ENCODE measurements at regions not wholly inside any gene's neighbourhood (a gene's known extent, or its start where the extent isn't known, plus 50 kb on each side); places are given as distances from the start of the nearest gene placed in this dataset.

DNA sequence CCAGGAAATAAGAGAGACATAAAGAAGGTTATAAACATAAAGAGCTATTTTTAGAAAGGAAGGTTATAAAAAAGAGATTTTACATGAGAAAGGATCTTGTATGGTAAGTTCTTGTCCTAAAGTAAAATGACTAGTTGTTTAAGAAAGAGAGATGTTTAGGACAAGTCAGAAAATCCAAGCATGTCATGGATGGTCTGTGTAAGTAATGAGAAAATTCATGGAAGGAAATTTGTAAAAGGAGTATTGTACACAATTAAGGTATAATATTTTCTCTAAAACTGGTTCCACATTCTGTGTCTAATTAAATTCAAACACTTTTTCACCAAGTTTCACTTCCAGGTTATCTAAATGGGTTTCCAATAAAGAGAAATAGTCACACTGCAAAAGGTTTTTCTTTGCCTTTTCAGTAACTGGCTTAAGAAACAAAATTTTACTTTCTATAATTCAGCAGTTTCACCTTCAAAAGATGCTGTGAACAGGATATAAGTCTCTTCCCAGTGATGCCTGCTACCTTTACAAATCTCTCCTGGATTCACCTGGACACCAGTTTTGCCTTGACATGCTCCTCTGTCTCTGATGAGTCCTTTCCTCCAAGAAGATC lies 455.7 kb downstream of the ZIC1 start:
- no peaks in the 10 kb centered on the region for H3K36me3 ChIP-seq (ENCODE audit: insufficient read depth, low read length, poor library complexity, severe bottlenecking)
- no peak overlapping the region for H3K27ac ChIP-seq (ENCODE audit: low read depth, low read length, poor library complexity, severe bottlenecking)
- no peaks in the 10 kb centered on the region for H3K4me1 ChIP-seq (ENCODE audit: insufficient read depth, low read length, poor library complexity, severe bottlenecking)
- intact Hi-C loops (cut with micrococcal nuclease; ENCODE audit: unreplicated experiment): no loop called here
- H3K4me3 ChIP-seq (ENCODE audit: low read depth, low read length, poor library complexity, severe bottlenecking): no peak overlapping the region
- no peaks in the 10 kb centered on the region for H3K27me3 ChIP-seq (replicated peaks; ENCODE audit: insufficient read depth, low read depth, low read length, poor library complexity)
- BruUV-seq (replicated peaks): no TSS peak
- DNase-seq (ENCODE audit: low spot score): no peak
- no peak for TF ChIP-seq EZH2 (IDR thresholded peaks at IDR 0.05; ENCODE audit: borderline replicate concordance, low read depth, low read length, poor library complexity, severe bottlenecking)
- TF ChIP-seq, protein P1, sequence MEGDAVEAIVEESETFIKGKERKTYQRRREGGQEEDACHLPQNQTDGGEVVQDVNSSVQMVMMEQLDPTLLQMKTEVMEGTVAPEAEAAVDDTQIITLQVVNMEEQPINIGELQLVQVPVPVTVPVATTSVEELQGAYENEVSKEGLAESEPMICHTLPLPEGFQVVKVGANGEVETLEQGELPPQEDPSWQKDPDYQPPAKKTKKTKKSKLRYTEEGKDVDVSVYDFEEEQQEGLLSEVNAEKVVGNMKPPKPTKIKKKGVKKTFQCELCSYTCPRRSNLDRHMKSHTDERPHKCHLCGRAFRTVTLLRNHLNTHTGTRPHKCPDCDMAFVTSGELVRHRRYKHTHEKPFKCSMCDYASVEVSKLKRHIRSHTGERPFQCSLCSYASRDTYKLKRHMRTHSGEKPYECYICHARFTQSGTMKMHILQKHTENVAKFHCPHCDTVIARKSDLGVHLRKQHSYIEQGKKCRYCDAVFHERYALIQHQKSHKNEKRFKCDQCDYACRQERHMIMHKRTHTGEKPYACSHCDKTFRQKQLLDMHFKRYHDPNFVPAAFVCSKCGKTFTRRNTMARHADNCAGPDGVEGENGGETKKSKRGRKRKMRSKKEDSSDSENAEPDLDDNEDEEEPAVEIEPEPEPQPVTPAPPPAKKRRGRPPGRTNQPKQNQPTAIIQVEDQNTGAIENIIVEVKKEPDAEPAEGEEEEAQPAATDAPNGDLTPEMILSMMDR (conservative IDR thresholded peaks at IDR 0.05; ENCODE audit: low read depth, low read length): no peak
- ChIA-PET POLR2A (ENCODE audit: low non-redundant PET) (interaction anchor here (0.7 kb wide), 1 partner anchor 1094 kb away, joined by 5 read pairs; no protein-coding TSS in a partner anchor), CTCF (no interaction called here)
- H3K9me3 ChIP-seq (ENCODE audit: low read depth, low read length, poor library complexity, severe bottlenecking): peaks cover 18% of the 10 kb centered on the region

DNA sequence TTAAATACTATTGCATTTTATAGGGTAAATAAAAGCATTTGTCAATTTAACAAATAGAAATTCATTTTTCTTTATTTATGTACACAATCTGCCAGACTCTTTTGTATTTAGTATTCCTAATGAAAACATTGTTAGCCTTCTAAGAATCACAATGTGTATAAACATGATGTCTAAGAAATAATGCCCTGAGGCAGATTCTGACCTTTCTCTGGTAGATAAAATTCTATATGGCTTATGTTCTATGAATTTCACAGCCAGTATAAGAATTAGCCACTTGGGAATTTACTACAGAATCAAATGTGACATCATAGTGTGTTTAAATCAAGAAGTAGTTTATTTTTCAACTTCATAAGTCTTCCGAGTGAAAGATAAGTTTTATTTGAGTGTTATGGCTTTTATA lies 457.4 kb downstream of the ZIC1 start:
- CTCF ChIA-PET: no interaction called here
- no peak for DNase-seq (ENCODE audit: low spot score)
- H3K4me3 ChIP-seq (ENCODE audit: low read depth, low read length, poor library complexity, severe bottlenecking): no peak overlapping the region
- no peaks in the 10 kb centered on the region for H3K4me1 ChIP-seq (ENCODE audit: insufficient read depth, low read length, poor library complexity, severe bottlenecking)
- peaks cover 18% of the 10 kb centered on the region for H3K9me3 ChIP-seq (ENCODE audit: low read depth, low read length, poor library complexity, severe bottlenecking)
- no peak overlapping the region for H3K27ac ChIP-seq (ENCODE audit: low read depth, low read length, poor library complexity, severe bottlenecking)
- H3K36me3 ChIP-seq (ENCODE audit: insufficient read depth, low read length, poor library complexity, severe bottlenecking): no peaks in the 10 kb centered on the region
- BruUV-seq (replicated peaks): no TSS peak
- POLR2A ChIA-PET (ENCODE audit: low non-redundant PET): no interaction called here
- TF ChIP-seq, protein P1 (conservative IDR thresholded peaks at IDR 0.05; ENCODE audit: low read depth, low read length): no peak
- no peak for TF ChIP-seq EZH2 (IDR thresholded peaks at IDR 0.05; ENCODE audit: borderline replicate concordance, low read depth, low read length, poor library complexity, severe bottlenecking)
- no peaks in the 10 kb centered on the region for H3K27me3 ChIP-seq (replicated peaks; ENCODE audit: insufficient read depth, low read depth, low read length, poor library complexity)
- intact Hi-C loops (cut with micrococcal nuclease; ENCODE audit: unreplicated experiment): no loop called here

DNA sequence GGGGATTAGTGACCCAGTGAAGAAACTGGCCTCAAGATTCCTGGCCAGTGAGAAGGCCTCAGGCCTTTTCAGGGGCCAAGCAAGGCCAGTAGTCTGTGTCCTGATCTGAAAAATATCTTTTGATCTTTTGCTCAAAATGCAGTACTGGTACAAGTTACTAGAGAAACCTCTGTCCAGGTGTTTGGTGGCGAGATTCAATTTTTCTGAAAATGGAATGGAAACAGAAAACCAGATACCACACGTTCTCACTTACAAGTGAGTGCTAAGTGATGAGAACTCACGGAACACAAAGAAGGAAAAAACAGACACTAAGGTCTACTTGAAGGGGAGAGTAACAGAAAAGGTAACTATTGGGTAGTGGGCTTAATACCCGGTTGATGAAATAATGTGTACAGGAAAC lies 463.4 kb downstream of the ZIC1 start:
- no peaks in the 10 kb centered on the region for H3K4me1 ChIP-seq (ENCODE audit: insufficient read depth, low read length, poor library complexity, severe bottlenecking)
- no peak overlapping the region for H3K27ac ChIP-seq (ENCODE audit: low read depth, low read length, poor library complexity, severe bottlenecking)
- no peaks in the 10 kb centered on the region for H3K36me3 ChIP-seq (ENCODE audit: insufficient read depth, low read length, poor library complexity, severe bottlenecking)
- ChIA-PET CTCF (no interaction called here), POLR2A (ENCODE audit: low non-redundant PET) (no interaction called here)
- no peak overlapping the region for H3K4me3 ChIP-seq (ENCODE audit: low read depth, low read length, poor library complexity, severe bottlenecking)
- intact Hi-C loops (cut with micrococcal nuclease; ENCODE audit: unreplicated experiment): no loop called here
- DNase-seq (ENCODE audit: low spot score): no peak
- no peaks in the 10 kb centered on the region for H3K9me3 ChIP-seq (ENCODE audit: low read depth, low read length, poor library complexity, severe bottlenecking)
- TF ChIP-seq EZH2 (IDR thresholded peaks at IDR 0.05; ENCODE audit: borderline replicate concordance, low read depth, low read length, poor library complexity, severe bottlenecking): no peak
- TF ChIP-seq, protein P1 (conservative IDR thresholded peaks at IDR 0.05; ENCODE audit: low read depth, low read length): no peak
- no TSS peak for BruUV-seq (replicated peaks)
- no peaks in the 10 kb centered on the region for H3K27me3 ChIP-seq (replicated peaks; ENCODE audit: insufficient read depth, low read depth, low read length, poor library complexity)

All from A673 (cell line).